Mesendoderm (in vitro differentiated cells): ENCODE measurements at regions not wholly inside any gene's neighbourhood (a gene's known extent, or its start where the extent isn't known, plus 50 kb on each side); places are given as distances from the start of the nearest gene placed in this dataset.

ENCODE experiments used
- DNase-seq: peaks from one replicate; pipeline ENCODE4 v3.0.0; 2013
- H2AK5ac ChIP-seq: 2 replicates; pipeline ENCODE4 v1.6.1; 2013; ENCODE audit warnings: low read length, inconsistent platforms
- H2BK120ac ChIP-seq: 2 replicates; pipeline ENCODE4 v1.6.1; 2013; ENCODE audit warnings: low read depth, mild to moderate bottlenecking, low read length, moderate library complexity, mixed read lengths
- H2BK15ac ChIP-seq: replicated peaks from 2 replicates; pipeline ENCODE4 v1.6.1; 2013; ENCODE audit warnings: low read depth, mild to moderate bottlenecking, moderate library complexity
- H2BK5ac ChIP-seq: 2 replicates; pipeline ENCODE4 v1.6.1; 2013; ENCODE audit warnings: low read length, inconsistent platforms
- H3K18ac ChIP-seq: 2 replicates; pipeline ENCODE4 v1.6.1; 2013; ENCODE audit warnings: mild to moderate bottlenecking, low read length, mixed read lengths
- H3K23ac ChIP-seq: one replicate; pipeline ENCODE4 v1.6.1; 2013; ENCODE audit warnings: low read length
- H3K27ac ChIP-seq: 2 replicates; pipeline ENCODE4 v1.5.1; 2013; ENCODE audit warnings: low read depth, mild to moderate bottlenecking, inconsistent platforms, low read length, moderate library complexity
- H3K27me3 ChIP-seq: 2 replicates; pipeline ENCODE4 v1.6.1; 2013; ENCODE audit warnings: low read length, control low read depth, mild to moderate bottlenecking, inconsistent platforms; ENCODE audit not compliant: insufficient read depth, poor library complexity
- H3K36me3 ChIP-seq: 2 replicates; pipeline ENCODE4 v1.6.1; 2013; ENCODE audit warnings: low read length, inconsistent platforms; ENCODE audit not compliant: control insufficient read depth, insufficient read depth
- H3K4ac ChIP-seq: one replicate; pipeline ENCODE4 v1.6.1; 2013; ENCODE audit warnings: low read depth, mild to moderate bottlenecking, low read length, moderate library complexity
- H3K4me1 ChIP-seq: 2 replicates; pipeline ENCODE4 v1.6.1; 2013; ENCODE audit warnings: low read depth, low read length, inconsistent platforms; ENCODE audit not compliant: control insufficient read depth
- H3K4me2 ChIP-seq: 2 replicates; pipeline ENCODE4 v1.6.1; 2013; ENCODE audit warnings: low read length
- H3K4me3 ChIP-seq: 2 replicates; pipeline ENCODE4 v1.5.1; 2013; ENCODE audit warnings: mild to moderate bottlenecking, low read length
- H3K56ac ChIP-seq: one replicate; pipeline ENCODE4 v1.6.1; 2013; ENCODE audit warnings: low read length
- H3K79me1 ChIP-seq: 2 replicates; pipeline ENCODE4 v1.6.1; 2013; ENCODE audit warnings: low read length, inconsistent platforms
- H3K79me2 ChIP-seq: 2 replicates; pipeline ENCODE4 v1.6.1; 2013; ENCODE audit warnings: mild to moderate bottlenecking, low read length; ENCODE audit not compliant: control insufficient read depth, insufficient read depth
- H3K9ac ChIP-seq: 2 replicates; pipeline ENCODE4 v1.6.1; 2013; ENCODE audit warnings: low read length, inconsistent platforms
- H4K5ac ChIP-seq: one replicate; pipeline ENCODE4 v1.6.1; 2013; ENCODE audit warnings: low read length
- H4K8ac ChIP-seq: one replicate; pipeline ENCODE4 v1.6.1; 2013; ENCODE audit warnings: low read depth, mild to moderate bottlenecking, control low read depth, low read length, moderate library complexity
- WGBS: extraction: QIAGEN DNeasy Blood & Tissue Kit; methylation state at CpG from one replicate; pipeline ENCODE4 v1.1.7; 2013; ENCODE audit warnings: low lambda C conversion rate, missing lambda C conversion rate; ENCODE audit not compliant: insufficient coverage; ENCODE audit errors: extremely low coverage; 5-methylcytosine and 5-hydroxymethylcytosine counted together

DNA sequence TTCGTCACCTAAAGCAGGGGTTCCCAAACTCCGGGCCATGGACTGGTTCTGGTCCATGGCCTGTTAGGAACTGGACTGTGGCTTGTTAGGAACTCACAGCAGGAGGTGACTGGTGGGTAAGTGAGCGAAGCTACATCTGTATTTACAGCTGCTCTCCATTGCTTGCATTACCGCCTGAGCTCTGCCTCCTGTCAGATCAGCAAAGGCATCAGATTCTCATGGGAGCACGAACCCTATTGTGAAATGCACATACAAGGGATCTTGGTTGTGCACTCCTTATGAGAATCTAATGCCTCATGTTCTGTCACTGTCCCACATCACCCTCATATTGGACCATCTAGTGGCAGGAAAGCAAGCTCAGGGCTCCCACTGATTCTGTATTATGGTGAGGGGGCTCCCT lies 217.0 kb downstream of the ZFP36L2 start:
- Histone ChIP-seq H4K5ac (no peak overlapping the region), H3K4me2 (no peak overlapping the region), H3K4me1 (peaks cover 6% of the 10 kb centered on the region), H3K23ac (no peak overlapping the region), H3K27ac (no peak overlapping the region), H3K56ac (peak overlapping the region; percentile 17), H2BK120ac (no peak overlapping the region), H2AK5ac (no peak overlapping the region), H3K36me3 (no peaks in the 10 kb centered on the region), H2BK5ac (no peak overlapping the region), H3K18ac (no peak overlapping the region), H3K9ac (no peak overlapping the region), H3K79me2 (no peaks in the 10 kb centered on the region), H3K27me3 (no peaks in the 10 kb centered on the region), H2BK15ac (no peak overlapping the region), H3K4me3 (no peak overlapping the region), H3K4ac (no peak overlapping the region), H3K79me1 (no peaks in the 10 kb centered on the region), H4K8ac (no peak overlapping the region)
- no CpG with 5 or more reads among the region's 5 CpGs for WGBS
- no peak for DNase-seq

DNA sequence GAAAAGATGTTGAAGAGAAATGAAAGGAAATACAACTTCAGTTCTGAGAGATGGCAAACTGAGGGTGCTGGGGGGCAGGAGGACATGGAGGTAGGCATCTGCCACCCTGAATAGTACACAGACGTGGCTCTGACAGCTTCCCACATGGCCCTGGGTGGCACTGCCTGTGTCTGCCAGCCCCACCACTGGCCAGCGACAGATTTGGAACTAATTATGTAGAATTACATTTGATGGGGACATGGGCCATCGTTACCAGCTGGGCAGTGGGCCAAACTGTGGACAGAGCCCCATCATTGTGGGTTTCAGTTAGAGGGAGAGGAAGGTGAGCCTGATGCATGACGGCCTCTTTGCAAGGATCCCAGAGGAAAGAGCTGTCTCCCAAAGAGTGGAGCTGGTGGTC lies 216.0 kb upstream of the HAAO start:
- no peak overlapping the region for H3K9ac ChIP-seq
- H3K27me3 ChIP-seq, result no peaks in the 10 kb centered on the region
- no peak overlapping the region for H3K27ac ChIP-seq
- no peak overlapping the region for H3K56ac ChIP-seq
- H3K4ac ChIP-seq, result no peak overlapping the region
- H2BK5ac ChIP-seq, result no peak overlapping the region
- no peaks in the 10 kb centered on the region for H3K79me1 ChIP-seq
- no peak overlapping the region for H3K18ac ChIP-seq
- H2BK120ac ChIP-seq, result no peak overlapping the region
- no peak overlapping the region for H2BK15ac ChIP-seq
- no peak overlapping the region for H2AK5ac ChIP-seq
- H3K79me2 ChIP-seq, result no peaks in the 10 kb centered on the region
- WGBS, result no CpG with 5 or more reads among the region's 4 CpGs
- H3K23ac ChIP-seq, result no peak overlapping the region
- H3K36me3 ChIP-seq, result no peaks in the 10 kb centered on the region
- H4K5ac ChIP-seq, result no peak overlapping the region
- no peak overlapping the region for H3K4me2 ChIP-seq
- H3K4me3 ChIP-seq, result no peak overlapping the region
- no peak overlapping the region for H4K8ac ChIP-seq
- H3K4me1 ChIP-seq, result peaks cover 4% of the 10 kb centered on the region
- no peak for DNase-seq

DNA sequence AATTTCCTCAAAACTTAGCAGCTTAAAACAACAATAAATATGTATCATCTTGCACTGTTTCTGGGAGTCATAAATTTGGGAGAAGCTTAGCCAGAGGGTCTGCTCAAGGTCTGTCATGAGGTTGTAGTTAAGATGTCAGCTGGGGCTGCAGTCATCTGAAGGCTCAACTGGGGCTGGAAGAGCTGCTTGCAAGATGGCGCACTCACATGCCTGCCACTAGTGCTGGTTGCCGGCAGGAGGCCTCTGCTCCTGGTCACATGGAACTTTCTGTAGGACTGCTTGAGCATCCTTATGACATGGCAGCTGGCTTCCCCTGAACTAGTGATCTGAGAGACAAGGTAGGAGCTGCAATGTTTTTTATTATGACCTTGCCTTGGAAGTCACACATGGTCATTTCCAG lies 215.5 kb upstream of the HAAO start:
- no CpG with 5 or more reads among the region's 2 CpGs for WGBS
- Histone ChIP-seq H3K4ac (no peak overlapping the region), H4K8ac (no peak overlapping the region), H3K9ac (no peak overlapping the region), H2BK5ac (no peak overlapping the region), H3K4me2 (no peak overlapping the region), H2AK5ac (no peak overlapping the region), H3K27ac (no peak overlapping the region), H2BK120ac (no peak overlapping the region), H3K4me3 (no peak overlapping the region), H3K4me1 (peaks cover 4% of the 10 kb centered on the region), H3K79me1 (no peaks in the 10 kb centered on the region), H3K79me2 (no peaks in the 10 kb centered on the region), H3K23ac (no peak overlapping the region), H3K56ac (no peak overlapping the region), H3K18ac (no peak overlapping the region), H3K27me3 (no peaks in the 10 kb centered on the region), H4K5ac (no peak overlapping the region), H3K36me3 (no peaks in the 10 kb centered on the region), H2BK15ac (no peak overlapping the region)
- DNase-seq, result no peak

DNA sequence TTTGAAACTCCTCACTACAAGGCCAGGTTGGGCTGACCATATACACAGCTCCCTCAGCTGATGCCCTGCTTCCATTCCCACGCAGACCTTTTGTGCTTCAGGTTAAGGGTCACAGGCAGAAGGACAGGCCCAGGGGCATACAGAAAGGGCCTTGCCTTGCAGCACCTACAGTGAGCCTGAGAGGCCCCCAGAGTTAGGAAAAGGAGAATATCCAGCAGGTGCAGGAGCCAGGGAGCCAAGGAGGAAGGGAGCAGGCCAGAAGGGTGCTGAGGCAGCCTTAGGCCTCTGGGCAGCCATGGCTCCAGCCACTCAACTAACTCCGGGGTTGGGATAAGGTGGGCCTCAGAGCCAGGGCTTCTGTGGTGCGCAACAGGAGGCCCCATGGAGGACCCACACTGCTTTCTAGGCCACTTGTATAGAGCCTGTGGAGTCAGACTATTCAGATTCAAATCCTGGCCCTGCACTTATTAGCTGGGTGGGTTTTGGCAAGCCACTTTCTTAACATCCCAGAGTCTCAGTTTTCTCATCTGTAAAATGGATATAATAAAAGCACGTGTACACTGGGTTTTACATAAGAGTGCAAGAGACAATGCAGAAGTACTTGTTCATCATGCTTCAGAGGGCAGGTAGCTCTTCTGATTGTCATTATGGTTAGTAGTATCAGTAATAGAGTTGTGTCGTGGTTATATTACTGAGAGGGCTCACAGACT lies 214.6 kb upstream of the HAAO start:
- WGBS, result no CpG with 5 or more reads among the region's 5 CpGs
- Histone ChIP-seq H3K23ac (no peak overlapping the region), H4K8ac (no peak overlapping the region), H3K18ac (no peak overlapping the region), H3K4ac (no peak overlapping the region), H2BK15ac (no peak overlapping the region), H3K27ac (no peak overlapping the region), H2BK5ac (no peak overlapping the region), H3K4me1 (peaks cover 4% of the 10 kb centered on the region), H2BK120ac (no peak overlapping the region), H3K79me2 (no peaks in the 10 kb centered on the region), H3K36me3 (no peaks in the 10 kb centered on the region), H4K5ac (no peak overlapping the region), H3K4me3 (no peak overlapping the region), H2AK5ac (no peak overlapping the region), H3K4me2 (no peak overlapping the region), H3K79me1 (no peaks in the 10 kb centered on the region), H3K56ac (no peak overlapping the region), H3K27me3 (no peaks in the 10 kb centered on the region), H3K9ac (no peak overlapping the region)
- no peak for DNase-seq

DNA sequence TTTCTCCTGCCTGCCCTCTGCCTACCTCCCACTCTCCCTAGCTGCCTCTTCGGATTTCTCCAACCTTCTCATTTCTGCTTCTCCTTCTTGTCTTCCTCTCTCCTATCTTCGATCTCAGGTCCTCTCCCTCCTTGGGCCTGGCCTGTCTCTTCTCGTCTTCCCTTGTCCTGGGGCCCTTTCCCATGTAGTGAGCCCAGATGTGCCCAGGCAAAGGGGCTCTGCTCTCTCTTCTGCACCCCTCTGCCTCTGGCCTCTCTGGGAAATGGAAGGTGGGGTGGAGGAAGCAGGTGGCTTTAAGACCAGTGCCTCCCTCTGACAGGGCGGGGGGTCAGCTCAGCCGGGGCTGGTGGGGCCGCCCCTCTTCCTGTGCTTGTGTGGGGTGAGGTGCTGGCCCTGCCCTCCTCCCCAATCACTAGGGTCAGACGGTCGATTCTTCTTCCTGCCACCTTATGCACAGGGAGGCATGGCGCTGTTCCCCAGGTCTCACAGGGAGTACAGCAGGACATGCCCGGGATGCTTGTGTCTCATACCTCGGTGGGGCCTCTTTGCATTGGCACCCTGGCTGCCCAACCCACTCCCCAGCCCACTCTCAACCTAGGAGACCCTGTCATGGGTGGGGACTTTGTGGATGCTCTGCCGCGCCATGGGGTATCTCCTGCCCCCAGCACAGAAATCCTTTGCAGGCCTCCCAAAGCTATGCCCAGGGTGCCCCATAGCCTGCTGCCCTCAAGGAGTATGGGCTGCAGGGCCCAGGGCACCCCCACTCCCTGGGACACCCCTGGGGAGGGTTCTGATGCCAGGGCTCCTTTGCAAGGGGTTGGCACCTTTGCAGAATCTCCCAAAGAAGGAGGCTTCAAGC lies 213.8 kb upstream of the HAAO start:
- no peak overlapping the region for H4K5ac ChIP-seq
- H2BK5ac ChIP-seq, result no peak overlapping the region
- H3K36me3 ChIP-seq, result no peaks in the 10 kb centered on the region
- H3K79me1 ChIP-seq, result no peaks in the 10 kb centered on the region
- H2AK5ac ChIP-seq, result no peak overlapping the region
- H3K27ac ChIP-seq, result no peak overlapping the region
- H3K56ac ChIP-seq, result no peak overlapping the region
- no peak overlapping the region for H3K18ac ChIP-seq
- no peak overlapping the region for H3K4ac ChIP-seq
- no CpG with 5 or more reads among the region's 13 CpGs for WGBS
- no peak overlapping the region for H2BK15ac ChIP-seq
- DNase-seq, result no peak
- no peak overlapping the region for H4K8ac ChIP-seq
- H3K4me2 ChIP-seq, result no peak overlapping the region
- no peaks in the 10 kb centered on the region for H3K79me2 ChIP-seq
- H3K27me3 ChIP-seq, result no peaks in the 10 kb centered on the region
- H3K4me1 ChIP-seq, result peaks cover 4% of the 10 kb centered on the region
- H3K23ac ChIP-seq, result no peak overlapping the region
- H2BK120ac ChIP-seq, result no peak overlapping the region
- H3K9ac ChIP-seq, result no peak overlapping the region
- no peak overlapping the region for H3K4me3 ChIP-seq
